Gastrocnemius medialis (tissue), 4 donors: ENCODE measurements at regions not wholly inside any gene's neighbourhood (a gene's known extent, or its start where the extent isn't known, plus 50 kb on each side); places are given as distances from the start of the nearest gene placed in this dataset.

Experiments used
- ATAC-seq, 2 donors: fragments of 150-250 bp; one replicate each; pipeline ENCODE4 v1.9.1; 2016
- DNase-seq, 2 donors: peaks; one replicate each; pipeline ENCODE4 v3.0.0-alpha.2; 2019
- H3K27ac ChIP-seq, 4 donors: fragments of 200-600 bp; sonication (generic); 1 replicate in 1 of 4; 2 replicates in 3 of 4; pipeline ENCODE4 v1.5.1; 2016 to 2018; ENCODE audit warnings: mild to moderate bottlenecking in 2 of 4, moderate library complexity in 1 of 4
- H3K27me3 ChIP-seq, 3 donors: fragments of 200-600 bp; sonication (generic) in 2 of 3; 1 replicate in 1 of 3; 2 replicates in 2 of 3; pipeline versions ENCODE4 v1.5.1 to v1.6.0; 2016 to 2019; ENCODE audit warnings: mild to moderate bottlenecking in 1 of 3, moderate library complexity in 1 of 3
- H3K36me3 ChIP-seq, 2 donors: fragments of 200-600 bp; sonication (generic) in 1 of 2; one replicate each; pipeline ENCODE4 v1.5.1; 2017 to 2018
- H3K4me1 ChIP-seq, 2 donors: fragments of 200-600 bp; sonication (generic) in 1 of 2; one replicate each; pipeline ENCODE4 v1.5.1; 2016 to 2017; ENCODE audit warnings: mild to moderate bottlenecking in 2 of 2
- H3K4me3 ChIP-seq, 4 donors: fragments of 200-600 bp; sonication (generic) in 3 of 4; 1 replicate in 1 of 4; 2 replicates in 3 of 4; pipeline ENCODE4 v1.5.1; 2016 to 2019; ENCODE audit warnings: mild to moderate bottlenecking in 2 of 4
- H3K9me3 ChIP-seq, 3 donors: fragments of 200-600 bp; sonication (generic) in 2 of 3; 1 replicate in 1 of 3; 2 replicates in 2 of 3; pipeline ENCODE4 v1.5.1; 2016 to 2019
- POLR2A ChIP-seq, 2 donors: fragments of 450-650 bp; IDR thresholded peaks; one replicate each; pipeline ENCODE4 v1.6.1; 2017; ENCODE audit warnings: antibody characterized with exemption in 2 of 2, mild to moderate bottlenecking in 2 of 2, moderate library complexity in 2 of 2
- in situ Hi-C, 4 donors: fragments of 200-750 bp; cut with MboI; loops; one replicate each; pipeline versions ENCODE4 v1.15.0 to v1.8.0; 2017; ENCODE audit warnings: low sequenced_read_pairs in 4 of 4
- intact Hi-C: fragments of 100-400 bp; cut with DNase I; formaldehyde crosslinking; loops from one replicate; pipeline ENCODE4 v1.15.1; 2023; ENCODE audit warnings: low total_unique reads
- TF ChIP-seq, protein P1 (sequence below), 5 experiments: fragments of 450-650 bp in 3 of 5; fragments of 200-600 bp in 2 of 5; sonication (generic) in 2 of 5; IDR thresholded peaks in 4 of 5; conservative IDR thresholded peaks in 1 of 5; 1 replicate in 4 of 5; 2 replicates in 1 of 5; pipeline ENCODE4 v1.5.1; 2016 to 2019; ENCODE audit warnings: antibody characterized with exemption in 5 of 5, mild to moderate bottlenecking in 3 of 5, moderate library complexity in 3 of 5

DNA sequence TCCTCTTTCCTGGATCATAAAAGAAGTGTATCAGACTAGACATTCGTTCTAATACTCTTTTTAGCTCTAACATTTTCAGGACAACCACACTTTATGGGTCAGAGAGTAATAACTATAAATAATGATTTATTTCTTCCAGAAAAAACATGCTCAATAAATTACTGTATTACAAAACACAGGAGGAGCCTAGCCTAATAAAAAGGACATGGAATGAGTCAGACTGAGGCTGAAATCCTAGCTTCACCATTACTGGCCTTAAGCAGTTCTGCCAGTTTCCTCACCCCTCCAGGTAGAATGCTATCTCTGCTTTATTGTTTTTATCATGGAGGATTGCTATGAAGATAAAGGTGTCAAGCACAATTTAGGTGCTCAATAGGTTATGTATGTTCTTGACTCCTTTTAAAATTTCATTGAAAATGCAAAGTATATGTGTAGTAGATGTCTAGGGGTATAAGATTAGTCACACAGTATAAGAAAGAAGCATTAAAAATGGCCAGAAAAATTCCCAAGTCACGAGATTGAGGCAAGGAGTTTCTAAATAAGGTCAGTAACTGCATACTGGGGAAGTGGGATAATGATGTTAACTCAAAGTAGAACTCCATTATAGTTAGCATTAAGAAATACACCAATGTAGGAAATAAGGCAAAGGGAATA lies 105.5 kb upstream of the NEUROD1 start:
- H3K9me3 ChIP-seq: no peaks in the 10 kb centered on the region
- intact Hi-C loops: no loop called here
- TF ChIP-seq POLR2A (IDR thresholded peaks at IDR 0.05): no peak
- TF ChIP-seq, protein P1, sequence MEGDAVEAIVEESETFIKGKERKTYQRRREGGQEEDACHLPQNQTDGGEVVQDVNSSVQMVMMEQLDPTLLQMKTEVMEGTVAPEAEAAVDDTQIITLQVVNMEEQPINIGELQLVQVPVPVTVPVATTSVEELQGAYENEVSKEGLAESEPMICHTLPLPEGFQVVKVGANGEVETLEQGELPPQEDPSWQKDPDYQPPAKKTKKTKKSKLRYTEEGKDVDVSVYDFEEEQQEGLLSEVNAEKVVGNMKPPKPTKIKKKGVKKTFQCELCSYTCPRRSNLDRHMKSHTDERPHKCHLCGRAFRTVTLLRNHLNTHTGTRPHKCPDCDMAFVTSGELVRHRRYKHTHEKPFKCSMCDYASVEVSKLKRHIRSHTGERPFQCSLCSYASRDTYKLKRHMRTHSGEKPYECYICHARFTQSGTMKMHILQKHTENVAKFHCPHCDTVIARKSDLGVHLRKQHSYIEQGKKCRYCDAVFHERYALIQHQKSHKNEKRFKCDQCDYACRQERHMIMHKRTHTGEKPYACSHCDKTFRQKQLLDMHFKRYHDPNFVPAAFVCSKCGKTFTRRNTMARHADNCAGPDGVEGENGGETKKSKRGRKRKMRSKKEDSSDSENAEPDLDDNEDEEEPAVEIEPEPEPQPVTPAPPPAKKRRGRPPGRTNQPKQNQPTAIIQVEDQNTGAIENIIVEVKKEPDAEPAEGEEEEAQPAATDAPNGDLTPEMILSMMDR (IDR thresholded peaks at IDR 0.05 in 4 of 5, conservative IDR thresholded peaks at IDR 0.05 in 1 of 5): no peak
- in situ Hi-C loops: no loop called here
- ATAC-seq (no peak), DNase-seq (no peak)
- no peak overlapping the region for H3K4me3 ChIP-seq
- H3K36me3 ChIP-seq: no peaks in the 10 kb centered on the region
- no peaks in the 10 kb centered on the region for H3K27me3 ChIP-seq
- H3K27ac ChIP-seq: no peak overlapping the region
- no peaks in the 10 kb centered on the region for H3K4me1 ChIP-seq

DNA sequence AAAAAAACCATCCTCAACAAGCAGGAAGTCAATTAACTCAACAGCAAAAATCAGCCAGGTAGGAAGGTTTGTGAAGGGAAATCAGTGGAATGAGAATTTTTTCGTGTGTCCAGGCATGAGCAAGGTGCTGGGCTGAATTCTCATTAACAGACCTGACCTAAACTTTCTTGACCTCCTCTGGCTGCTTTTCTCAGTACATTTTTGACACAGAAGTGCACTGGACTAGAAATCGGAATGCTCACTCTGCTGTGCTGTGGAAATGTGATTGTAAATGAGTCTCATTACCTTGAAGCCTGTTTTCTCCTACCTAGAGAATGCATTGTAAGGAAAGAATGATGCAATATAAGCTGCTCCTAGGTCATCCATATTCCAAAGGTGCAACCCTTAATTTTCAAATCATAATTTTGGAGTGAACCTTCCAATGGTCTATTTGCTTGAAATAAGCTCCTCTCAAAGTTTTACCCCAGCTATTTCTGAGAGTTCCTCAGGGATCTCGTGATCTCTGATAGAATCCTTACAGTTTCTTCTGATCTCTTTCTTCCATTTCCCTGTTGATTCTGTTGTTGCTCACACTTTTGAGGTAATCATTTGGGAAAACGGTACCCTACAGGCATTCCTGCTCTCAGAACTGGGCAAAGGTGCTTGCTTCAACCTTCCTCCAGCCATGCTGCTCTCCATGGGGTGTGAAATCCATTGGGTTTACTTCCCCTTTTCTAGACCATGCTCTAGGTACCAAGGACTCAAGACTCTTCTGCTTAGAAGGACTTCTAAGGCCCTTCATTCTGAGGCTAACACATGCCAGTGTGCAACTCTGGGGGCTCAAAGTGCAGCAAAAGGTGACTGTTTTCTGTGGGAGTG lies 104.9 kb upstream of the ITPRID2 start:
- in situ Hi-C loops: no loop called here
- no peaks in the 10 kb centered on the region for H3K9me3 ChIP-seq
- ATAC-seq (no peak), DNase-seq (no peak)
- H3K27ac ChIP-seq: no peak overlapping the region
- no peaks in the 10 kb centered on the region for H3K4me1 ChIP-seq
- intact Hi-C loops: no loop called here
- H3K4me3 ChIP-seq: no peak overlapping the region
- TF ChIP-seq, protein P1 (IDR thresholded peaks at IDR 0.05 in 4 of 5, conservative IDR thresholded peaks at IDR 0.05 in 1 of 5): no peak
- no peak for TF ChIP-seq POLR2A (IDR thresholded peaks at IDR 0.05)
- H3K27me3 ChIP-seq: no peaks in the 10 kb centered on the region
- H3K36me3 ChIP-seq: no peaks in the 10 kb centered on the region

- in situ Hi-C loops (no loop called here), intact Hi-C loops (no loop called here)
- no peak for ATAC-seq
- DNase-seq: no peak
- H3K36me3 ChIP-seq: no peaks in the 10 kb centered on the region
- H3K27me3 ChIP-seq: no peaks in the 10 kb centered on the region
- no peaks in the 10 kb centered on the region for H3K9me3 ChIP-seq
- H3K27ac ChIP-seq: no peak overlapping the region
- TF ChIP-seq POLR2A (IDR thresholded peaks at IDR 0.05): no peak
- TF ChIP-seq, protein P1 (IDR thresholded peaks at IDR 0.05 in 4 of 5, conservative IDR thresholded peaks at IDR 0.05 in 1 of 5): no peak
- no peak overlapping the region for H3K4me3 ChIP-seq
- no peaks in the 10 kb centered on the region for H3K4me1 ChIP-seq
These were observed 104.1 kb upstream of the ITPRID2 start for GRCh38 chr2:181787310-181788048.

- intact Hi-C loops: no loop called here
- H3K4me1 ChIP-seq: no peaks in the 10 kb centered on the region
- no peaks in the 10 kb centered on the region for H3K36me3 ChIP-seq
- ATAC-seq (no peak), DNase-seq (no peak)
- in situ Hi-C loops: no loop called here
- no peaks in the 10 kb centered on the region for H3K27me3 ChIP-seq
- no peak overlapping the region for H3K4me3 ChIP-seq
- no peak for TF ChIP-seq POLR2A (IDR thresholded peaks at IDR 0.05)
- TF ChIP-seq, protein P1 (IDR thresholded peaks at IDR 0.05 in 4 of 5, conservative IDR thresholded peaks at IDR 0.05 in 1 of 5): no peak
- H3K9me3 ChIP-seq: no peaks in the 10 kb centered on the region
- H3K27ac ChIP-seq: no peak overlapping the region
These were observed 102.5 kb upstream of the ITPRID2 start for GRCh38 chr2:181788897-181789555.
